ENCODE measurements at regions not wholly inside any gene's neighbourhood (a gene's known extent, or its start where the extent isn't known, plus 50 kb on each side); places are given as distances from the start of the nearest gene placed in this dataset.
A peak's percentile ranks its signal among the peaks of the same experiment; 100 is the strongest.

GRCh38 chr9:84152204-84152603 is 171.6 kb downstream of the RMI1 start:
- dilution Hi-C loops (cut with HindIII; ENCODE audit: low sequenced_read_pairs, unreplicated experiment) (no loop called here), in situ Hi-C loops (cut with MboI; ENCODE audit: low sequenced_read_pairs) (no loop called here), intact Hi-C loops (cut with micrococcal nuclease) (loop anchor here (10.0 kb wide), 1 partner anchor 47 kb away; no protein-coding TSS in a partner anchor)
- Histone ChIP-seq H3K56ac (ENCODE audit: extremely low read depth, insufficient read depth, low read length) (no peak overlapping the region), H4K5ac (ENCODE audit: low read depth, low read length) (no peak overlapping the region), H3K23ac (ENCODE audit: low read depth, low read length) (no peak overlapping the region), H2AFZ (replicated peaks; ENCODE audit: low read length, poor library complexity) (no peak overlapping the region), H2AK5ac (ENCODE audit: low read depth, low read length) (no peak overlapping the region), H2BK5ac (ENCODE audit: low read depth, low read length, poor library complexity, severe bottlenecking) (no peak overlapping the region), H3K14ac (replicated peaks; ENCODE audit: low read depth, low read length) (no peak overlapping the region), H3K4ac (ENCODE audit: low read depth, low read length) (no peak overlapping the region), H3K4me2 (ENCODE audit: low read depth, low read length) (no peak overlapping the region), H2BK120ac (ENCODE audit: low read depth, low read length) (no peak overlapping the region), H3K9ac (ENCODE audit: low read depth, low read length) (no peak overlapping the region), H3K4me1 (ENCODE audit: control insufficient read depth, insufficient read depth, low read length) (peaks cover 10% of the 10 kb centered on the region), H3K79me1 (ENCODE audit: low read depth in 1 of 2, low read length in 2 of 2) (no peaks in the 10 kb centered on the region), H2BK15ac (ENCODE audit: low read depth, low read length) (no peak overlapping the region), H3K27ac (ENCODE audit: insufficient read depth, low read length) (no peak overlapping the region), H4K8ac (ENCODE audit: low read depth in 2 of 2, low read length in 2 of 2) (no peak overlapping the region), H2AK9ac (replicated peaks; ENCODE audit: low read depth, low read length, poor library complexity) (no peak overlapping the region), H2BK20ac (ENCODE audit: low read depth, low read length) (0 out of 2 replicates have a peak overlapping the region, but pooled peaks have one; percentile 38), H3K4me3 (ENCODE audit: insufficient read depth, low read depth, low read length) (no peak overlapping the region), H3K36me3 (ENCODE audit: control insufficient read depth, insufficient read depth, low read length) (no peaks in the 10 kb centered on the region), H4K20me1 (ENCODE audit: insufficient read depth, low read length) (no peaks in the 10 kb centered on the region), H3K9me3 (ENCODE audit: control insufficient read depth, insufficient read depth, low read length) (no peaks in the 10 kb centered on the region), H3K27me3 (ENCODE audit: control insufficient read depth, insufficient read depth, low read length) (no peaks in the 10 kb centered on the region), H3K18ac (ENCODE audit: low read depth, low read length) (no peak overlapping the region), H3K9me1 (ENCODE audit: insufficient read depth, low read length) (no peaks in the 10 kb centered on the region), H4K91ac (ENCODE audit: insufficient read depth, low read depth, low read length) (no peak overlapping the region)
- WGBS, 2 experiments (ENCODE audit: extremely low coverage in 2 of 2, insufficient read length in 1 of 2), result no CpG with 5 or more reads among the region's 1 CpG
- TF ChIP-seq RAD21 (IDR thresholded peaks at IDR 0.05; ENCODE audit: low read length) (no peak), NFE2L2 (IDR thresholded peaks at IDR 0.05; ENCODE audit: low read depth, low read length) (no peak), MAFK (IDR thresholded peaks at IDR 0.05; ENCODE audit: low read depth, low read length) (no peak), MAZ (IDR thresholded peaks at IDR 0.05; ENCODE audit: borderline replicate concordance, low read depth, low read length) (no peak)
- ChIA-PET POLR2A (ENCODE audit: unreplicated experiment) (no interaction called here), CTCF (no interaction called here)
- DNase-seq (no peak), ATAC-seq (ENCODE audit: low read depth) (no peak)
- no TSS peak for BruUV-seq (replicated peaks)
